H9 (cell line): ENCODE measurements at regions not wholly inside any gene's neighbourhood (a gene's known extent, or its start where the extent isn't known, plus 50 kb on each side); places are given as distances from the start of the nearest gene placed in this dataset.

Source experiments
- DNase-seq: peaks from one replicate; pipeline ENCODE4 v3.0.0-alpha.2; 2017
- H2AFZ ChIP-seq: one replicate; pipeline ENCODE4 v1.6.1; 2013; ENCODE audit warnings: mild to moderate bottlenecking, low read length, control low read depth, moderate library complexity
- H2AK5ac ChIP-seq: 2 replicates; pipeline ENCODE4 v1.6.1; 2013; ENCODE audit warnings: low read length, control low read depth, mixed read lengths; ENCODE audit not compliant: insufficient read length
- H2BK120ac ChIP-seq: one replicate; pipeline ENCODE4 v1.6.1; 2013; ENCODE audit warnings: low read depth, mild to moderate bottlenecking, low read length, control low read depth, inconsistent platforms; ENCODE audit not compliant: poor library complexity, severe bottlenecking
- H2BK12ac ChIP-seq: 2 replicates; pipeline ENCODE4 v1.6.1; 2013; ENCODE audit warnings: low read length, control low read depth, mixed read lengths, low read depth; ENCODE audit not compliant: insufficient read length
- H2BK15ac ChIP-seq: 2 replicates; pipeline ENCODE4 v1.6.1; 2013; ENCODE audit warnings: low read depth, low read length, control low read depth
- H2BK20ac ChIP-seq: one replicate; pipeline ENCODE4 v1.6.1; 2013; ENCODE audit warnings: low read depth, mild to moderate bottlenecking, low read length, control low read depth, inconsistent platforms; ENCODE audit not compliant: poor library complexity, severe bottlenecking
- H2BK5ac ChIP-seq: 2 replicates; pipeline ENCODE4 v1.6.1; 2013; ENCODE audit warnings: low read length, control low read depth, mixed read lengths; ENCODE audit not compliant: insufficient read length
- H3K14ac ChIP-seq: 2 replicates; pipeline ENCODE4 v1.6.1; 2013; ENCODE audit warnings: low read length, control low read depth; ENCODE audit not compliant: insufficient read depth
- H3K18ac ChIP-seq: 2 replicates; pipeline ENCODE4 v1.6.1; 2013; ENCODE audit warnings: low read depth, mild to moderate bottlenecking, mixed read lengths, low read length, control low read depth; ENCODE audit not compliant: insufficient read length
- H3K23ac ChIP-seq: 2 replicates; pipeline ENCODE4 v1.6.1; 2013; ENCODE audit warnings: low read length, control low read depth, mixed read lengths, low read depth; ENCODE audit not compliant: insufficient read length
- H3K23me2 ChIP-seq: 2 replicates; pipeline ENCODE4 v1.6.1; 2013; ENCODE audit warnings: low read depth, mild to moderate bottlenecking, mixed read lengths, low read length, control low read depth; ENCODE audit not compliant: insufficient read length, poor library complexity, severe bottlenecking
- H3K27ac ChIP-seq: 2 replicates; pipeline ENCODE4 v1.5.1; 2013; ENCODE audit warnings: low read length, control low read depth, mixed read lengths, low read depth; ENCODE audit not compliant: insufficient read length
- H3K27me3 ChIP-seq: 2 replicates; pipeline ENCODE4 v1.6.1; 2013; ENCODE audit warnings: low read length, control low read depth, inconsistent platforms; ENCODE audit not compliant: insufficient read depth
- H3K4ac ChIP-seq: 2 replicates; pipeline ENCODE4 v1.6.1; 2013; ENCODE audit warnings: low read depth, mild to moderate bottlenecking, control low read depth, inconsistent platforms, low read length, moderate library complexity
- H3K4me1 ChIP-seq: 2 replicates; pipeline ENCODE4 v1.6.1; 2013; ENCODE audit warnings: low read length, control low read depth, inconsistent platforms; ENCODE audit not compliant: insufficient read depth
- H3K4me2 ChIP-seq: 2 replicates; pipeline ENCODE4 v1.6.1; 2013; ENCODE audit warnings: low read length, control low read depth, mixed read lengths; ENCODE audit not compliant: insufficient read length, insufficient read depth
- H3K56ac ChIP-seq: 2 replicates; pipeline ENCODE4 v1.6.1; 2013; ENCODE audit warnings: low read depth, mild to moderate bottlenecking, mixed read lengths, low read length, control low read depth; ENCODE audit not compliant: insufficient read length
- H3K79me1 ChIP-seq: 2 replicates; pipeline ENCODE4 v1.6.1; 2013; ENCODE audit warnings: low read depth, mild to moderate bottlenecking, moderate library complexity, low read length, control low read depth, inconsistent platforms; ENCODE audit not compliant: insufficient read depth, poor library complexity, severe bottlenecking
- H3K79me2 ChIP-seq: 2 replicates; pipeline ENCODE4 v1.6.1; 2013; ENCODE audit warnings: low read length, control low read depth, inconsistent platforms; ENCODE audit not compliant: insufficient read depth
- H3K9ac ChIP-seq: 2 replicates; pipeline ENCODE4 v1.6.1; 2013; ENCODE audit warnings: low read length, control low read depth, mixed read lengths; ENCODE audit not compliant: insufficient read length; ENCODE audit errors: extremely low read depth
- H3K9me3 ChIP-seq: one replicate; pipeline ENCODE4 v1.6.1; 2013; ENCODE audit warnings: low read depth, low read length, inconsistent platforms; ENCODE audit not compliant: control insufficient read depth
- H3T11ph ChIP-seq: one replicate; pipeline ENCODE4 v1.6.1; 2013; ENCODE audit warnings: mild to moderate bottlenecking, low read length, control low read depth, inconsistent platforms
- H4K20me1 ChIP-seq: one replicate; pipeline ENCODE4 v1.6.1; 2013; ENCODE audit not compliant: control insufficient read depth, insufficient read length, insufficient read depth
- H4K5ac ChIP-seq: 2 replicates; pipeline ENCODE4 v1.6.1; 2013; ENCODE audit warnings: low read depth, mild to moderate bottlenecking, mixed read lengths, low read length, control low read depth; ENCODE audit not compliant: insufficient read length
- H4K8ac ChIP-seq: replicated peaks from 2 replicates; pipeline ENCODE4 v1.6.1; 2013; ENCODE audit warnings: low read length, control low read depth, mixed read lengths, low read depth; ENCODE audit not compliant: insufficient read length
- H4K91ac ChIP-seq: 2 replicates; pipeline ENCODE4 v1.6.1; 2013; ENCODE audit warnings: low read depth, mild to moderate bottlenecking, moderate library complexity, mixed read lengths, low read length, control low read depth; ENCODE audit not compliant: insufficient read length
- H3K27ac Mint-ChIP-seq, 3 experiments: 2 replicates in 2 of 3; 3 replicates in 1 of 3; pipeline ENCODE4 v1.8.0; 2020 to 2021; ENCODE audit warnings: mixed read lengths in 3 of 3, mild to moderate bottlenecking in 1 of 3, moderate library complexity in 1 of 3
- H3K27me3 Mint-ChIP-seq: 2 replicates; pipeline ENCODE4 v1.8.0; 2021; ENCODE audit warnings: low read depth, mild to moderate bottlenecking, moderate library complexity, mixed read lengths
- H3K36me3 Mint-ChIP-seq, 3 experiments: 2 replicates in 2 of 3; 3 replicates in 1 of 3; pipeline ENCODE4 v1.8.0; 2020 to 2021; ENCODE audit warnings: low read depth in 3 of 3, mixed read lengths in 3 of 3; ENCODE audit not compliant: insufficient read depth in 1 of 3
- H3K4me1 Mint-ChIP-seq, 2 experiments: 2 replicates each; pipeline ENCODE4 v1.8.0; 2020; ENCODE audit warnings: mixed read lengths in 2 of 2
- H3K4me3 Mint-ChIP-seq, 2 experiments: 2 replicates in 1 of 2; 3 replicates in 1 of 2; pipeline ENCODE4 v1.8.0; 2020 to 2021; ENCODE audit warnings: mild to moderate bottlenecking in 2 of 2, mixed read lengths in 2 of 2, moderate library complexity in 1 of 2
- H3K9me3 Mint-ChIP-seq, 2 experiments: 2 replicates in 1 of 2; 3 replicates in 1 of 2; pipeline ENCODE4 v1.8.0; 2020; ENCODE audit warnings: mild to moderate bottlenecking in 2 of 2, mixed read lengths in 2 of 2, moderate library complexity in 1 of 2
- WGBS: extraction: QIAGEN DNeasy Blood & Tissue Kit; methylation state at CpG from one replicate; pipeline ENCODE4 v1.1.7; 2013; ENCODE audit warnings: missing lambda C conversion rate, low lambda C conversion rate, mixed read lengths; ENCODE audit not compliant: insufficient read length; ENCODE audit errors: extremely low coverage; 5-methylcytosine and 5-hydroxymethylcytosine counted together
- TF ChIP-seq, protein P1 (sequence below): fragments of 200-600 bp; sonication (generic); conservative IDR thresholded peaks from 3 replicates; pipeline ENCODE4 v1.8.0; 2021; ENCODE audit warnings: antibody characterized with exemption, mild to moderate bottlenecking

GRCh38 chr10:125411724-125412123 lies 251.4 kb upstream of the CTBP2 start:
- Histone ChIP-seq H2AFZ (no peak overlapping the region), H3K27ac (no peak overlapping the region), H3K79me1 (no peaks in the 10 kb centered on the region), H2BK12ac (no peak overlapping the region), H2BK20ac (no peak overlapping the region), H2BK5ac (no peak overlapping the region), H4K8ac (no peak overlapping the region), H3K23me2 (no peaks in the 10 kb centered on the region), H3T11ph (no peak overlapping the region), H3K56ac (no peak overlapping the region), H3K4me2 (no peak overlapping the region), H4K91ac (no peak overlapping the region), H3K9me3 (no peaks in the 10 kb centered on the region), H3K4ac (no peak overlapping the region), H2BK15ac (no peak overlapping the region), H2AK5ac (no peak overlapping the region), H3K14ac (no peak overlapping the region), H2BK120ac (no peak overlapping the region), H4K20me1 (no peaks in the 10 kb centered on the region), H3K9ac (no peak overlapping the region), H3K27me3 (no peaks in the 10 kb centered on the region), H3K79me2 (no peaks in the 10 kb centered on the region), H3K18ac (no peak overlapping the region), H4K5ac (no peak overlapping the region), H3K4me1 (no peaks in the 10 kb centered on the region), H3K23ac (no peak overlapping the region)
- Mint-ChIP-seq H3K27ac (no peak overlapping the region), H3K4me3 (no peak overlapping the region), H3K36me3 (no peaks in the 10 kb centered on the region), H3K27me3 (no peaks in the 10 kb centered on the region; the same call in none of the 2 replicates), H3K4me1 (peaks cover 6 to 8% of the 10 kb centered on the region in 2 experiments), H3K9me3 (no peaks in the 10 kb centered on the region; a peak in 1 of 5 replicates)
- no CpG with 5 or more reads among the region's 2 CpGs for WGBS
- no peak for DNase-seq
- TF ChIP-seq, protein P1, sequence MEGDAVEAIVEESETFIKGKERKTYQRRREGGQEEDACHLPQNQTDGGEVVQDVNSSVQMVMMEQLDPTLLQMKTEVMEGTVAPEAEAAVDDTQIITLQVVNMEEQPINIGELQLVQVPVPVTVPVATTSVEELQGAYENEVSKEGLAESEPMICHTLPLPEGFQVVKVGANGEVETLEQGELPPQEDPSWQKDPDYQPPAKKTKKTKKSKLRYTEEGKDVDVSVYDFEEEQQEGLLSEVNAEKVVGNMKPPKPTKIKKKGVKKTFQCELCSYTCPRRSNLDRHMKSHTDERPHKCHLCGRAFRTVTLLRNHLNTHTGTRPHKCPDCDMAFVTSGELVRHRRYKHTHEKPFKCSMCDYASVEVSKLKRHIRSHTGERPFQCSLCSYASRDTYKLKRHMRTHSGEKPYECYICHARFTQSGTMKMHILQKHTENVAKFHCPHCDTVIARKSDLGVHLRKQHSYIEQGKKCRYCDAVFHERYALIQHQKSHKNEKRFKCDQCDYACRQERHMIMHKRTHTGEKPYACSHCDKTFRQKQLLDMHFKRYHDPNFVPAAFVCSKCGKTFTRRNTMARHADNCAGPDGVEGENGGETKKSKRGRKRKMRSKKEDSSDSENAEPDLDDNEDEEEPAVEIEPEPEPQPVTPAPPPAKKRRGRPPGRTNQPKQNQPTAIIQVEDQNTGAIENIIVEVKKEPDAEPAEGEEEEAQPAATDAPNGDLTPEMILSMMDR, result no peak
